H1 (cell line): ENCODE measurements at regions not wholly inside any gene's neighbourhood (a gene's known extent, or its start where the extent isn't known, plus 50 kb on each side); places are given as distances from the start of the nearest gene placed in this dataset.

ENCODE experiments used
- CTCF ChIA-PET: fragments of 300-600 bp; sonication (Branson Sonifier 250); formaldehyde crosslinking; loops from one replicate; lab custom pipeline; 2021; ENCODE audit not compliant: partially characterized antibody; lab: Charles Lee
- POLR2A ChIA-PET: fragments of 300-600 bp; sonication (Branson Sonifier 250); formaldehyde crosslinking; loops from one replicate; lab custom pipeline; 2021; ENCODE audit warnings: inconsistent platforms; ENCODE audit not compliant: partially characterized antibody; lab: Charles Lee
- DNase-seq, 2 experiments: peaks; one replicate each; pipeline versions ENCODE4 v3.0.0 to v3.0.0-alpha.2; 2010 to 2022; ENCODE audit warnings: low spot score in 2 of 2, low read depth in 1 of 2, mixed read lengths in 1 of 2
- FAIRE-seq: peaks from 2 replicates; lab custom pipeline; 2011; peaks lifted over from hg19 to GRCh38; lab: Jason Lieb, UNC
- H2AFZ ChIP-seq: 2 replicates; pipeline ENCODE4 v1.8.1; 2012; ENCODE audit warnings: low read length, inconsistent platforms
- H2AK5ac ChIP-seq: 2 replicates; pipeline ENCODE4 v1.6.1; 2013; ENCODE audit warnings: low read depth, low read length
- H2BK120ac ChIP-seq: replicated peaks from 2 replicates; pipeline ENCODE3; 2013; ENCODE audit warnings: low read depth, low read length, inconsistent platforms
- H2BK12ac ChIP-seq: 2 replicates; pipeline ENCODE4 v1.6.1; 2013; ENCODE audit warnings: low read depth, low read length
- H2BK15ac ChIP-seq: 2 replicates; pipeline ENCODE4 v1.6.1; 2013; ENCODE audit warnings: low read length
- H2BK20ac ChIP-seq: 2 replicates; pipeline ENCODE4 v1.6.1; 2013; ENCODE audit warnings: low read length
- H2BK5ac ChIP-seq: 2 replicates; pipeline ENCODE4 v1.6.1; 2013; ENCODE audit warnings: low read depth, low read length
- H3K14ac ChIP-seq: 2 replicates; pipeline ENCODE4 v1.6.1; 2013; ENCODE audit warnings: inconsistent platforms; ENCODE audit not compliant: insufficient read length
- H3K18ac ChIP-seq: 2 replicates; pipeline ENCODE4 v1.6.1; 2013; ENCODE audit warnings: low read length; ENCODE audit errors: extremely low read depth
- H3K23ac ChIP-seq: 2 replicates; pipeline ENCODE4 v1.6.1; 2013; ENCODE audit warnings: inconsistent platforms; ENCODE audit not compliant: insufficient read length
- H3K23me2 ChIP-seq: 2 replicates; pipeline ENCODE4 v1.6.1; 2013; ENCODE audit warnings: low read depth, low read length
- H3K27ac ChIP-seq: 2 replicates; pipeline ENCODE4 v1.6.1; 2011; ENCODE audit warnings: low read depth, low read length, inconsistent platforms
- H3K27me3 ChIP-seq, 4 experiments: replicated peaks in 1 of 4; 1 replicate in 1 of 4; 2 replicates in 3 of 4; pipeline versions ENCODE4 v1.6.1 to v1.8.1; 2011 to 2013; ENCODE audit warnings: low read length in 3 of 4, mild to moderate bottlenecking in 3 of 4, inconsistent platforms in 2 of 4, mixed read lengths in 2 of 4, moderate library complexity in 1 of 4; ENCODE audit not compliant: control insufficient read depth in 3 of 4, insufficient read depth in 3 of 4; ENCODE audit errors: extremely low read depth in 1 of 4
- H3K36me3 ChIP-seq, 4 experiments: 2 replicates each; pipeline versions ENCODE4 v1.6.1 to v1.8.1; 2011 to 2013; ENCODE audit warnings: mild to moderate bottlenecking in 4 of 4, low read length in 3 of 4, moderate library complexity in 2 of 4, control low read depth in 1 of 4, inconsistent platforms in 1 of 4; ENCODE audit not compliant: insufficient read depth in 4 of 4, control insufficient read depth in 2 of 4
- H3K4ac ChIP-seq: replicated peaks from 2 replicates; pipeline ENCODE3; 2013; ENCODE audit warnings: low read length, low read depth, mixed read lengths, inconsistent platforms; ENCODE audit not compliant: insufficient read length
- H3K4me1 ChIP-seq, 4 experiments: replicated peaks in 1 of 4; 1 replicate in 1 of 4; 2 replicates in 3 of 4; pipeline versions ENCODE4 v1.6.1 to v1.8.1; 2011 to 2013; ENCODE audit warnings: low read length in 3 of 4, inconsistent platforms in 2 of 4, mixed read lengths in 1 of 4; ENCODE audit not compliant: insufficient read depth in 4 of 4, control insufficient read depth in 3 of 4
- H3K4me2 ChIP-seq, 2 experiments: 2 replicates each; pipeline versions ENCODE4 v1.6.1 to v1.8.1; 2011 to 2013; ENCODE audit warnings: low read depth in 2 of 2, low read length in 2 of 2, control low read depth in 1 of 2, inconsistent platforms in 1 of 2, mild to moderate bottlenecking in 1 of 2; ENCODE audit not compliant: insufficient read depth in 1 of 2
- H3K4me3 ChIP-seq, 4 experiments: fragments of 200-600, 300-600 bp in 1 of 4; sonication (generic), shearing (Covaris generic), sonication (Bioruptor Twin) in 1 of 4; 2 replicates each; pipeline versions ENCODE4 v1.5.1 to v1.8.1; 2011 to 2016; ENCODE audit warnings: low read length in 4 of 4, low read depth in 3 of 4, control low read depth in 2 of 4, inconsistent platforms in 2 of 4, mild to moderate bottlenecking in 2 of 4, mixed read lengths in 1 of 4, moderate library complexity in 1 of 4; ENCODE audit not compliant: insufficient read depth in 2 of 4; ENCODE audit errors: extremely low read depth in 1 of 4
- H3K56ac ChIP-seq: replicated peaks from 2 replicates; pipeline ENCODE3; 2013; ENCODE audit warnings: low read depth, mild to moderate bottlenecking, mixed read lengths, low read length, inconsistent platforms; ENCODE audit not compliant: insufficient read length
- H3K79me1 ChIP-seq: 2 replicates; pipeline ENCODE4 v1.6.1; 2013; ENCODE audit warnings: low read depth, low read length, control low read depth
- H3K79me2 ChIP-seq, 2 experiments: 2 replicates each; pipeline versions ENCODE4 v1.6.1 to v1.8.1; 2012 to 2013; ENCODE audit warnings: low read length in 2 of 2, mild to moderate bottlenecking in 2 of 2, inconsistent platforms in 1 of 2; ENCODE audit not compliant: insufficient read depth in 2 of 2, control insufficient read depth in 1 of 2
- H3K9ac ChIP-seq, 4 experiments: replicated peaks in 1 of 4; 1 replicate in 1 of 4; 2 replicates in 3 of 4; pipeline versions ENCODE4 v1.6.1 to v1.8.1; 2011 to 2013; ENCODE audit warnings: low read depth in 3 of 4, low read length in 3 of 4, control low read depth in 2 of 4, mild to moderate bottlenecking in 2 of 4, moderate library complexity in 2 of 4, inconsistent platforms in 1 of 4; ENCODE audit errors: extremely low read depth in 1 of 4
- H3K9me3 ChIP-seq, 2 experiments: 2 replicates each; pipeline versions ENCODE4 v1.6.1 to v1.8.1; 2012 to 2013; ENCODE audit warnings: mild to moderate bottlenecking in 2 of 2, moderate library complexity in 2 of 2, control low read depth in 1 of 2, inconsistent platforms in 1 of 2, low read depth in 1 of 2, low read length in 1 of 2, mixed read lengths in 1 of 2; ENCODE audit not compliant: insufficient read depth in 2 of 2
- H4K20me1 ChIP-seq, 2 experiments: replicated peaks in 1 of 2; 2 replicates each; pipeline versions ENCODE3 to v1.8.1; 2011 to 2013; ENCODE audit warnings: inconsistent platforms in 2 of 2, low read length in 2 of 2, mild to moderate bottlenecking in 1 of 2; ENCODE audit not compliant: insufficient read depth in 2 of 2, control insufficient read depth in 1 of 2
- H4K5ac ChIP-seq: 2 replicates; pipeline ENCODE4 v1.6.1; 2013; ENCODE audit warnings: low read length, low read depth, mixed read lengths, inconsistent platforms; ENCODE audit not compliant: insufficient read length
- H4K8ac ChIP-seq: 2 replicates; pipeline ENCODE4 v1.8.0; 2013; ENCODE audit warnings: mild to moderate bottlenecking, moderate library complexity, low read length, inconsistent platforms; ENCODE audit not compliant: insufficient read depth; ENCODE audit errors: extremely low read depth
- H4K91ac ChIP-seq: replicated peaks from 2 replicates; pipeline ENCODE3; 2013; ENCODE audit warnings: low read length, mixed read lengths, inconsistent platforms; ENCODE audit not compliant: insufficient read length
- CHD2 ChIP-seq: IDR thresholded peaks from 2 replicates; pipeline ENCODE4 v1.6.1; 2012; ENCODE audit warnings: low read length, improper control_type of control experiment
- CTCF ChIP-seq, 3 experiments: IDR thresholded peaks; 1 replicate in 2 of 3; 2 replicates in 1 of 3; pipeline versions ENCODE4 v1.5.1 to v1.6.1; 2011; ENCODE audit warnings: low read length in 3 of 3, mild to moderate bottlenecking in 3 of 3, inconsistent platforms in 2 of 3, low read depth in 1 of 3, moderate library complexity in 1 of 3; ENCODE audit not compliant: insufficient read depth in 1 of 3; ENCODE audit errors: control extremely low read depth in 1 of 3
- GABPA ChIP-seq: IDR thresholded peaks from 2 replicates; pipeline ENCODE4 v1.6.1; 2011; ENCODE audit warnings: mild to moderate bottlenecking, low read length, moderate library complexity, borderline replicate concordance; ENCODE audit not compliant: insufficient read depth
- KDM5A ChIP-seq: fragments of 200-600 bp; IDR thresholded peaks from 2 replicates; pipeline ENCODE4 v1.7.1; 2012; ENCODE audit warnings: mild to moderate bottlenecking, low read length, inconsistent platforms, mixed read lengths
- NANOG ChIP-seq: IDR thresholded peaks from 2 replicates; pipeline ENCODE4 v1.6.1; 2011; ENCODE audit warnings: low read length, low read depth, mild to moderate bottlenecking, inconsistent platforms; ENCODE audit not compliant: insufficient read depth, poor library complexity, severe bottlenecking
- PHF8 ChIP-seq: fragments of 200-600 bp; sonication (generic); conservative IDR thresholded peaks from 2 replicates; pipeline ENCODE4 v1.7.1; 2012; ENCODE audit warnings: low read depth, mild to moderate bottlenecking, inconsistent platforms, low read length, moderate library complexity
- POU5F1 ChIP-seq: IDR thresholded peaks from 2 replicates; pipeline ENCODE4 v1.6.1; 2011; ENCODE audit warnings: low read depth, mild to moderate bottlenecking, low read length, moderate library complexity
- SIN3A ChIP-seq, 2 experiments: IDR thresholded peaks in 1 of 2; conservative IDR thresholded peaks in 1 of 2; 2 replicates each; pipeline ENCODE4 v1.6.1; 2011 to 2012; ENCODE audit warnings: low read length in 2 of 2, improper control_type of control experiment in 1 of 2, low read depth in 1 of 2, mild to moderate bottlenecking in 1 of 2
- TAF7 ChIP-seq: optimal IDR thresholded peaks from 2 replicates; pipeline ENCODE3; 2011; ENCODE audit warnings: low read depth, mild to moderate bottlenecking, inconsistent platforms, low read length, moderate library complexity, borderline replicate concordance
- TF ChIP-seq, protein P1 (sequence below): IDR thresholded peaks from 2 replicates; pipeline ENCODE4 v1.6.1; 2011; ENCODE audit warnings: low read length, improper control_type of control experiment
- TF ChIP-seq, protein P2 (sequence below): IDR thresholded peaks from 2 replicates; pipeline ENCODE4 v1.6.1; 2012; ENCODE audit warnings: inconsistent platforms

GRCh38 chr5:122683631-122684030 is 91.2 kb upstream of the SNX2 start:
- Histone ChIP-seq H2AFZ (no peak overlapping the region), H3K23ac (no peak overlapping the region), H4K8ac (no peak overlapping the region), H4K91ac (no peak overlapping the region), H3K4ac (no peak overlapping the region), H3K9me3 (no peaks in the 10 kb centered on the region), H3K27ac (no peak overlapping the region), H4K5ac (no peak overlapping the region), H3K4me3 (no peak overlapping the region), H3K27me3 (no peaks in the 10 kb centered on the region; a peak in 1 of 7 replicates), H3K18ac (no peak overlapping the region), H2BK120ac (no peak overlapping the region), H3K14ac (no peak overlapping the region), H2BK15ac (no peak overlapping the region), H3K9ac (no peak overlapping the region), H2BK12ac (no peak overlapping the region), H2BK20ac (no peak overlapping the region), H2BK5ac (no peak overlapping the region), H3K79me1 (no peaks in the 10 kb centered on the region), H2AK5ac (no peak overlapping the region), H3K4me2 (no peak overlapping the region), H3K79me2 (no peaks in the 10 kb centered on the region), H3K23me2 (no peaks in the 10 kb centered on the region), H4K20me1 (no peaks in the 10 kb centered on the region), H3K4me1 (no peaks in the 10 kb centered on the region), H3K56ac (no peak overlapping the region), H3K36me3 (no peaks in the 10 kb centered on the region)
- POLR2A ChIA-PET: no interaction called here
- CTCF ChIA-PET: no interaction called here
- no peak for FAIRE-seq
- DNase-seq: no peak
- TF ChIP-seq, protein P1, sequence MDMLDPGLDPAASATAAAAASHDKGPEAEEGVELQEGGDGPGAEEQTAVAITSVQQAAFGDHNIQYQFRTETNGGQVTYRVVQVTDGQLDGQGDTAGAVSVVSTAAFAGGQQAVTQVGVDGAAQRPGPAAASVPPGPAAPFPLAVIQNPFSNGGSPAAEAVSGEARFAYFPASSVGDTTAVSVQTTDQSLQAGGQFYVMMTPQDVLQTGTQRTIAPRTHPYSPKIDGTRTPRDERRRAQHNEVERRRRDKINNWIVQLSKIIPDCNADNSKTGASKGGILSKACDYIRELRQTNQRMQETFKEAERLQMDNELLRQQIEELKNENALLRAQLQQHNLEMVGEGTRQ: no peak
- TF ChIP-seq CTCF (IDR thresholded peaks at IDR 0.05; ENCODE audit: control extremely low read depth in 1 of 3, insufficient read depth in 1 of 3, low read depth in 1 of 3, low read length in 3 of 3) (no peak), GABPA (no peak), PHF8 (no peak), KDM5A (no peak), NANOG (no peak), TAF7 (no peak), POU5F1 (no peak), SIN3A (conservative IDR thresholded peaks at IDR 0.05 in 1 of 2, IDR thresholded peaks at IDR 0.05 in 1 of 2; ENCODE audit: low read depth in 1 of 2, low read length in 2 of 2) (no peak), CHD2 (no peak)
- TF ChIP-seq, protein P2, sequence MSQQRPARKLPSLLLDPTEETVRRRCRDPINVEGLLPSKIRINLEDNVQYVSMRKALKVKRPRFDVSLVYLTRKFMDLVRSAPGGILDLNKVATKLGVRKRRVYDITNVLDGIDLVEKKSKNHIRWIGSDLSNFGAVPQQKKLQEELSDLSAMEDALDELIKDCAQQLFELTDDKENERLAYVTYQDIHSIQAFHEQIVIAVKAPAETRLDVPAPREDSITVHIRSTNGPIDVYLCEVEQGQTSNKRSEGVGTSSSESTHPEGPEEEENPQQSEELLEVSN: no peak
